DND-41 (cell line): ENCODE measurements at regions not wholly inside any gene's neighbourhood (a gene's known extent, or its start where the extent isn't known, plus 50 kb on each side); places are given as distances from the start of the nearest gene placed in this dataset.

Experiments
- CTCF ChIP-seq: IDR thresholded peaks from 2 replicates; pipeline ENCODE4 v1.5.1; 2012; ENCODE audit warnings: borderline replicate concordance, low read length, moderate library complexity, mild to moderate bottlenecking; ENCODE audit not compliant: poor library complexity, severe bottlenecking; ENCODE audit errors: extremely low read depth
- EZH2 ChIP-seq: IDR thresholded peaks from 3 replicates; pipeline ENCODE4 v1.6.1; 2012; ENCODE audit warnings: borderline replicate concordance, low read depth, mild to moderate bottlenecking, moderate library complexity, low read length, inconsistent platforms; ENCODE audit not compliant: severe bottlenecking

GRCh38 chr12:23337213-23337612 lies 612.3 kb downstream of the SOX5 start:
- peak; percentile 2 for TF ChIP-seq CTCF
- no peak for TF ChIP-seq EZH2
